Parathyroid adenoma (tissue), 2 donors: ENCODE measurements at regions not wholly inside any gene's neighbourhood (a gene's known extent, or its start where the extent isn't known, plus 50 kb on each side); places are given as distances from the start of the nearest gene placed in this dataset.
A peak's percentile ranks its signal among the peaks of the same experiment; 100 is the strongest.

ENCODE experiments used
- H2AFZ ChIP-seq: fragments of 300-600 bp; sonication (generic); one replicate; pipeline ENCODE4 v1.7.0; 2017; ENCODE audit warnings: antibody characterized with exemption, mild to moderate bottlenecking
- H3K27ac ChIP-seq: fragments of 300-600 bp; sonication (generic); one replicate; pipeline ENCODE4 v1.7.0; 2017
- H3K27me3 ChIP-seq: fragments of 300-600 bp; sonication (generic); one replicate; pipeline ENCODE4 v1.7.0; 2017; ENCODE audit warnings: low read length; ENCODE audit not compliant: control insufficient read depth, insufficient read depth
- H3K36me3 ChIP-seq: fragments of 300-600 bp; sonication (generic); one replicate; pipeline ENCODE4 v1.7.0; 2017; ENCODE audit warnings: low read length; ENCODE audit not compliant: control insufficient read depth, insufficient read depth
- H3K4me1 ChIP-seq: fragments of 300-600 bp; sonication (generic); one replicate; pipeline ENCODE4 v1.7.0; 2017; ENCODE audit warnings: control low read depth
- H3K4me2 ChIP-seq: fragments of 300-600 bp; sonication (generic); one replicate; pipeline ENCODE4 v1.7.0; 2017; ENCODE audit warnings: low read length
- H3K4me3 ChIP-seq: fragments of 300-600 bp; sonication (generic); one replicate; pipeline ENCODE4 v1.7.0; 2017; ENCODE audit warnings: low read depth, low read length
- H3K79me2 ChIP-seq: fragments of 300-600 bp; sonication (generic); one replicate; pipeline ENCODE4 v1.7.0; 2017; ENCODE audit warnings: control low read depth
- H3K9ac ChIP-seq: fragments of 300-600 bp; sonication (generic); one replicate; pipeline ENCODE4 v1.7.0; 2017; ENCODE audit warnings: mild to moderate bottlenecking
- H3K9me3 ChIP-seq: fragments of 300-600 bp; sonication (generic); one replicate; pipeline ENCODE4 v1.7.0; 2017; ENCODE audit warnings: low read length; ENCODE audit not compliant: control insufficient read depth
- CTCF ChIP-seq: fragments of 300-600 bp; sonication (generic); IDR thresholded peaks from one replicate; pipeline ENCODE4 v1.7.0; 2017; ENCODE audit warnings: antibody characterized with exemption, mild to moderate bottlenecking
- donor health status: primary hyperparathyroidism.

DNA sequence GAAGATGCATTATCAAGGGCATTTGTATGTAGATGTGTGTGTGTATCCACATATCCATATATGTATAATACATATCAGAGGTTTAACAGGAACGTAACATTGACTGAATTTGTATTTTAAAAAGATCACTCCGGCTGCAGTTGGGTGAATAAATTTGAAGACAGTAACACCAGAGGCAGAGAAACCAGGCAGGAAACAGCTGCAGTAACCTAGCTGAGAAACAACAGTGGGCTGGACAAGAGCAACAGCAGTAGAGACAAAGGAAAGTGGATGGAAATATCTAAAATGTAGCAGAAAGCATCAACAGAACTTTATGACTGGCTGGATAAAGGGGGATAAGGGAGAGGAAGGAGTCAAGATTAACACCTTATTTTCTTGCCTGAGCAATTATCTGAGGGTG lies 68.3 kb upstream of the SETMAR start:
- Histone ChIP-seq H3K27me3 (no peaks in the 10 kb centered on the region), H3K9me3 (no peaks in the 10 kb centered on the region), H3K4me2 (no peak overlapping the region), H3K79me2 (no peaks in the 10 kb centered on the region), H3K27ac (no peak overlapping the region), H3K4me1 (no peaks in the 10 kb centered on the region), H2AFZ (no peak overlapping the region), H3K4me3 (no peak overlapping the region), H3K9ac (no peak overlapping the region), H3K36me3 (no peaks in the 10 kb centered on the region)
- TF ChIP-seq CTCF: no peak

DNA sequence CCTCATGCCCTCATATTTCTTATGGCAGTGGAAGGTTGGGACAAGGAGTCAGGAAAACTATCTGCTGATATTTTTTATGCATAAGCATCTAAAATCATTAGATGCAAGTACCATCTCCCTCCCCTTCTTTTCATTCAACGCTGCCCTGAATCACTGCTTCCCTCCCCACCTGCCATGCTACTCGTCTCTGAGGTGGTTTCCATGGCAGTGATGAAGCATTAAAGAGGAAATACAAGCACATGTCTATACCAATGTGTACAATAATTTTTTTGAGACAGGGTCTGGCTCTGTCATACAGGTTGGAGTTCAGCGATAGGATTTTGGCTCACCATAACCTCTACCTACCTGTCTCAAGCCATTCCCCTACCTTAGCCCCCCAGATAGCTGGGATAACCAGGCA lies 67.5 kb upstream of the SETMAR start:
- no peak overlapping the region for H2AFZ ChIP-seq
- H3K27me3 ChIP-seq: no peaks in the 10 kb centered on the region

DNA sequence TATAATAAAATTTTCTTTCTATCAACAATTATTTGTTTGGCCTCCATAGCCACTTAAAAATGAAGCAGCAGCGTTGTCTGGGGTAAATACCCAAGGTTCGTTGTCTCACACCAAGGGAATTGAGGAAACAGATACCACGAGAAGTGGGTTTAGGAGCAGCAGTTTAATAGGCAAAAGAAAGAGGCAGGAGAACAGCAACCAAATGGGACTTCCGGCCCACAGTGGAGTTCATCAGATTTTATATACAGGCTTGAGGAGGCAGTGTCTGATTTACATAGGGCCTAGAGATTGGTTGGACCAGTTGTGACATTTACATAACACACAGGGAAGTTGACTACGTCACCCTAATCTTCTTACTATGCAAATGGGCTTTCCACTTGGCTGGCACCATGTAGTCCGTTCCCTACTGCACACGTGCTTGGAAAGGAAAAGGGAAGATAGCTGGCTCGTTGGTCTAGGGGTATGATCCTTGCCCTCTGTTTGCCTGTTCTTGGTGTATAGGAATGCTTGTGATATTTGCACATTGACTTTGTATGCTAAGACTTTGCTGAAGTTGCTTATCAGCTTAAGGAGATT lies 61.5 kb upstream of the SETMAR start:
- Histone ChIP-seq H3K4me2 (no peak overlapping the region), H3K27ac (no peak overlapping the region), H3K9me3 (no peaks in the 10 kb centered on the region), H3K27me3 (no peaks in the 10 kb centered on the region), H3K4me1 (peaks cover 4% of the 10 kb centered on the region), H3K9ac (no peak overlapping the region), H3K36me3 (no peaks in the 10 kb centered on the region), H3K79me2 (no peaks in the 10 kb centered on the region), H2AFZ (no peak overlapping the region), H3K4me3 (no peak overlapping the region)
- no peak for TF ChIP-seq CTCF

More for the DNA sequence above, 67.5 kb upstream of the SETMAR start:
- Histone ChIP-seq H3K4me3 (no peak overlapping the region), H3K36me3 (no peaks in the 10 kb centered on the region), H3K79me2 (no peaks in the 10 kb centered on the region), H3K4me2 (no peak overlapping the region), H3K9me3 (no peaks in the 10 kb centered on the region), H3K27ac (no peak overlapping the region), H3K4me1 (no peaks in the 10 kb centered on the region), H3K9ac (no peak overlapping the region)
- TF ChIP-seq CTCF: no peak

DNA sequence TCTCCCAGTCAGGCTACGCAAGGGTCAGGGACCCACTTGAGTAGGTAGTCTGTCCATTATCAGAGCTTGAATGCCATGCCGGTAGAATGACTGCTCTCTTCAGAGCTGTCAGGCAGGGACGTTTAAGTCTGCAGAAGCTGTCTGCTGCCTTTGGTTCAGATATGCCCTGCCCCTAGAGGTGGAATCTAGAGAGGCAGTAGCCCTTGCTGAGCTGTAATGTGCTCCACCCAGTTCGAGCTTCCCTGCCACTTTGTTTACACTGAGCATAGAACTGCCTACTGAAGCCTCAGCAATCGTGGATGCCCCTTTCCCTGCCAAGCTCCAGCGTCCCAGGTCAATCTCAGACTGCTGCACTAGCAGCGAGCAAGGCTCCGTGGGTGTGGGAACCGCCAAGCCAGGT lies 57.5 kb upstream of the SETMAR start:
- H3K79me2 ChIP-seq: no peaks in the 10 kb centered on the region
- no peak overlapping the region for H3K9ac ChIP-seq
- H3K4me2 ChIP-seq: no peak overlapping the region
- no peaks in the 10 kb centered on the region for H3K27me3 ChIP-seq
- peak; percentile 12 for TF ChIP-seq CTCF
- no peak overlapping the region for H2AFZ ChIP-seq
- no peaks in the 10 kb centered on the region for H3K9me3 ChIP-seq
- H3K4me3 ChIP-seq: no peak overlapping the region
- H3K36me3 ChIP-seq: no peaks in the 10 kb centered on the region
- H3K4me1 ChIP-seq: peaks cover 4% of the 10 kb centered on the region
- no peak overlapping the region for H3K27ac ChIP-seq

DNA sequence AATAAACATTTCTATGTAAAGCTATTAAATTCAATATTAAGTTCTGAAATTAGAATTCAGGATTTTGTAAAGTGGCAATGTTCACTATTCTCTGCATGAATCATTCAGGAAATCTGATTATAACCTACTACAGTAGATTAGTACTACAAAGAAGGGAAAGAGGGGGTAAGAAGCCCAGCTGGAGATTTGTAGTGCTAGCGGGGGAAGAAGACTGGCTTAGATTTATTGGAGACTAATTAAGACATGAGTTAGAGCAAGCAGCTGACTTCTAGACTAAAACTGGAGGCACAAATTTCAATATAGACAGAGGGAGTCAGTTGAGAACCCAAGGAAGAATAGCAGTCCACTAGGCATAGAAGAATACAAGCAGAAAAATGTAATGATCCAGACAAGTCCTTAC lies 55.8 kb upstream of the SETMAR start:
- H3K79me2 ChIP-seq: no peaks in the 10 kb centered on the region
- TF ChIP-seq CTCF: no peak
- H3K27ac ChIP-seq: no peak overlapping the region
- no peak overlapping the region for H2AFZ ChIP-seq
- no peaks in the 10 kb centered on the region for H3K9me3 ChIP-seq
- H3K4me2 ChIP-seq: no peak overlapping the region
- H3K4me3 ChIP-seq: no peak overlapping the region
- H3K9ac ChIP-seq: no peak overlapping the region
- no peaks in the 10 kb centered on the region for H3K27me3 ChIP-seq
- no peaks in the 10 kb centered on the region for H3K36me3 ChIP-seq
- H3K4me1 ChIP-seq: peaks cover 4% of the 10 kb centered on the region
